GM21576 (cell line): ENCODE measurements at regions not wholly inside any gene's neighbourhood (a gene's known extent, or its start where the extent isn't known, plus 50 kb on each side); places are given as distances from the start of the nearest gene placed in this dataset.

Source experiments
- ATAC-seq: cut with Tn5 transposase; IDR thresholded peaks from one replicate; pipeline ENCODE4 v1.9.1; 2021; ENCODE audit warnings: mild to moderate bottlenecking, moderate library complexity; ENCODE audit not compliant: unreplicated experiment

DNA sequence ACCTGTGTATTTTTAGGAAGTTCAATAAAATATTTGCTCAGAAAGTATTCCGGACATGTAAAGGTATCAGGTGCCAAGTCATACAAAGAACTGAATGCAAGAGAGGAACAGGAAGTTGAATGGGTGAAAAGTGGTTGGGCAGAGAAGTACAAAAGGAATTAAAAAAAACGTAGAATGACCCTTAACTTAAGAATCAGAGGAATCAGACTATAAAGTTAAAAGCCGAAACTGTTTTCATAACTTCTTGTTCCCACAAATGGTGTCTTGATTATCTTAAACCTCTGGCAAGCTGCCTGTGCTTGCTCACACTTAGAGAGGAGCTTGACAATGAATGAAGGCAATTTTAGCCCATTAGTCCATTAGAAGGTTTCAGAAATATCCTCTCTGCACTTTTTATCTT lies 81.6 kb upstream of the HHIP start:
- ATAC-seq, result no peak

GRCh38 chr4:144565527-144566195 lies 80.3 kb upstream of the HHIP start:
- ATAC-seq, result no peak

DNA sequence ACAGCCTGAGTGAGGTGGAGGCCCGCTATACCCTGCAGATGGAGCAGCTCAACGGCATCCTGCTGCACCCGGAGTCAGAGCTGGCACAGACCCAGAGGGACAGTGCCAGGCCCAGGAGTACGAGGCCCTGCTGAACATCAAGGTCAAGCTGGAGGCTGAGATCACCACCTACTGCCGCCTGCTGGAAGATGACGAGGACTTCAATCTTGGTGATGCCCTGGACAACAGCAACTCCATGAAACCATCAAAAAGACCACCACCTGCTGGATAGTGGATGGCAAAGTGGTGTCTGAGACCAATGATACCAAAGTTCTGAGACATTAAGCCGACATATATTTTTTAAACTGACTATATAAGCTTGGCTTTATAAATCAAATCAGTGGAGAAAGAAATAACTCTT lies 73.3 kb upstream of the HHIP start:
- no peak for ATAC-seq

DNA sequence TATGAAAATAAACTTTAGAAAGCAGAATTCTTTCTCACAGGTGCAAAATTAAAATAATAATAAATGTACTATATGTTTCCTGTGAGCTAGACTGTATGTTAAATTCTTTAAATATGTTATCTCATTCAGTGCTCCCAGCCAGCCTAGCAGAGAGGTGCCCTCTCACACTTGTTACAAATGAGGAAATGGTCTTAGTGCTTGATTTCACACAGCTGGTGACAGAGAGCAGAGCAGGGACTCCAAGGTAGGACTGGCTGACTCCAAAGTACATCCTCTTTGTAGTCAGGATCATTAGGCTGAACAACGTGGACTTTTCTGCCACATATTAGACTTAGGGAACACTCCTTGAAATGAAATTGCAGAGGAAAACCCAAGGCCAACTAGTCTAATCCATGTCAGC lies 72.0 kb upstream of the HHIP start:
- peak; percentile 84 for ATAC-seq

DNA sequence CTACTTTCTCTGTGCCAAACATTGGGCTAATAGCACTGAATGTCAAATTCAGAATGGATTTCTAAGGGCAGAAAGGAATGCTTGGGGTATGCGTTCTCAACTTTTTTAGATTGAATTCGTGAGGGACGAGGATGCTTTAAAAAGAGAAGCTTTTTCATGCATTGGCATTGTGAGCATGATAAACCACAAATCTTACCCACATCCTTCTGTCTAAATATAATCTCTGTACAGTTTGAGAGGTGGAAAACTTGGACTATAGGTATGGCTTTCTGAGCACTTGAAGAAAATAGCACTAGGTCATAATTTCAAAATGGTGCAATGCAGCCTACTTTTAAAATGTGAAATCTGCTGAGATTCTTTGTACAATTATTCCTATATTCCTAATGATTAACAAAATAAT lies 71.4 kb upstream of the HHIP start:
- ATAC-seq, result no peak

GRCh38 chr4:144575181-144575580 lies 70.8 kb upstream of the HHIP start:
- ATAC-seq, result peak; percentile 60

- no peak for ATAC-seq
Measured at GRCh38 chr4:144578681-144579080, 67.3 kb upstream of the HHIP start.

DNA sequence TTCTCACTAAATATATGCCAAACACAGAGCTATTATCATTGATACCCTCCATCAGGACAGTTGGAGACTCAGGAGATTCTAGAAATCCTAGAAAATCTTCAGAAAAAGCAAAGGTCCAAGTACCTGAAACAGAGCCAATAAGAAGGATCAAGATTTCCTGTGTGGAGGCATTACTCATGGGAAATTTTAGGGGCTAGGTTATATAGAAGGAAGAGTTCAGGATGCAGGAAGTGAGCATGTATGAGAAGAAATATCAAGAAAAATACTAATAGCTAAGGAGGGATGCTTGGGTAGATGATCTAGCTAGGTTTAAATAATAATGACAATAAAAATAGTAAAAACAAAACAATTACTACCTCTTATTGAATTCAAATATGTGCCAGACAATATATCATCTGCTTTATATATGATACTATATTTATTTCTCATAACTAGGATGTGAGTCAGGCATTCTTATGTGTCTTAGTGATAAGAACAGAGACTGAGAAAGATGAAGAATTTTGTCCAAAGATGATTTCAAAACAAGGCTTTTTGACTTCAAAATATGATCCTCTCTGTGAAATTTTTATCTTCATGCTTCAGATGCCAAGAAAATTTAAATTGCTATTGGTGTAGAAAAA lies 66.4 kb upstream of the HHIP start:
- ATAC-seq, result no peak

DNA sequence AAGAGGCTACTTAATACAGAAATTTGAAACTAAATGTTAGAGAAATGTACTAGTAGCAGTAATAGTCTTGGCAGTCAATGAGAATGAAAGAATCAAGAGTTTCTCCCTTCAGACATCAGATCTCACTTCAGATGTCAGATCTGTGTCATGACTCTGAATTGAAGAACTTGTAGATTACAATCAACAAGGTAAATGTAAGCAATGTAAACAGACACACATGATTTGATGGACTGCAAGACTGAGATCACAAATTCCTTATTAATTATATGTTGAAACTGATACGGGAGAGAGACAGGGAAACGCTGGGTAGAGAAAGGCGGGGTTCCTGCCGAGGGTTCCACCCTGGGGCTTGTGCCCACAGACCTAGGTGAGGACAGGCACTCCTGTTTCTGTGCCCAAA lies 65.5 kb upstream of the HHIP start:
- ATAC-seq, result no peak

DNA sequence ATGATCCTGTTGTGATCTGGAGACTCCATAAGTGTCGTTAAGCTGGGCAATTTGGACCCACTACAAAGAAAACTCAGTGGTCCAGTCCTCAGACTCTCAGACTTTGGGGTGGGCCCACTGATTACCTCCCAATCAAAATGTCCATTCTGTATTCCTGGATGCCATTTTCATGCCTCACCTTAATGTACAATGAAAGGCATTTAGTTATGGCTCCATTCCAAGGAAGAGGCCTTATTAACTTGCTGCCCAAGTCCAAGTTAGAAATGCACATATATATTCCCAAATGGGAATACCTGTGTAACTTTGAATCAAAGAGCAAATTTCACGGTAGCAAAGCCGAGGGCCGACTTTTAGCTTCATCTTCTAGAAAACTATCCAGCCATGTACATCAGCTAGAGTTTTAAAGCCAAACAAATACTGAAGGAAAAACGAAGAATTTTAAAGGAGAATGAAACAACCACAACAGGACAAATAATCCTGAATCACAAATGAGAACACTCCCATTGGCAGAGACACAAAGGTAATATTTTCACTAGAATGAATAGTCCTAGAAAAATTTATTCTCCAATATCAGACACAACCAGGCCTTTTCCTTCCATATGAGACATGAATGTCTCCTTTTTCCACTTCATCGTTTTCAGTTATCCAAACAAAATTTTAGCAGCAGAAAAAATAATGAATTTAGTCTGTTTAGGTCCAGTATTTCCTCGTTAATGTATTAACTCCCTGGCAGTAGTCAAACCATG lies 63.7 kb upstream of the HHIP start:
- no peak for ATAC-seq

- no peak for ATAC-seq
Measured at GRCh38 chr4:144582975-144583374, 63.0 kb upstream of the HHIP start.

DNA sequence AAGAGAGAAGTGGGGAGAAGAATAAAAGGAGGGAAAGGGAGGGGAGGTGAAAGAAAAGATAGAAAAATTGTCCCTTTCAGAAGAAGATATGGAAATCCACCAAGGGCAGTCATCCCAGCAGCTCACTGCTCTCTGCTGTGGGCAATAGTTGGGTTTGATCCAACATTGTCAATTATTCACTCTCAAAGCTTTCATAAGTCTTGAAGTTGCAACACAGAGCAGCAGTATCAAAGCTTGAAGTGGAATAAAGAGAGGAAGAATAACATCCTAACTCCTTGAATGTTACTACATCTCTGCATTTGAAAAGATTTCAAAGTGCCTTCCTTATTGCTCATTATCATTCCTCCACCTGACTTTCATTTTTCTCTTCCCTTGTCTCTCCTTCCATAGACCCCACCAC lies 62.3 kb upstream of the HHIP start:
- ATAC-seq, result no peak

DNA sequence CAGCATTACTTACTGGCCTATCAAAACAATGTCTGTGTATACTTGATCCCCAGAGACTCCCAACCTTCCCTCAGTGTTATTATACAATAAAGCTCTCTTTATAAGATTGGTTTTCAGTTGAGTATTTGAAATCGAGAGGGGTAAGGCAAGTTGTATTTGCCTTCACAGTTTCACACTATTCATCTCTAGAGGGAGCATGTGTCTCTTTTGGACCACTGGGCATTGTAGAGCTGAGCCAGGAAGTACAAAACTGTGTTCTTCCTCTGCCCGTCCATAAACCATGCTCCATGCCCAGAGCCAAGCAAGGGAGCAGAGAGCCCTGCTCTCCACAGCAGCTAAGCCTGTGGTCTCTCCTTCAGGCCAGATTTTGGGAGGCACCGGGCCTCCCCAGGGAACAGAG lies 61.5 kb upstream of the HHIP start:
- no peak for ATAC-seq

DNA sequence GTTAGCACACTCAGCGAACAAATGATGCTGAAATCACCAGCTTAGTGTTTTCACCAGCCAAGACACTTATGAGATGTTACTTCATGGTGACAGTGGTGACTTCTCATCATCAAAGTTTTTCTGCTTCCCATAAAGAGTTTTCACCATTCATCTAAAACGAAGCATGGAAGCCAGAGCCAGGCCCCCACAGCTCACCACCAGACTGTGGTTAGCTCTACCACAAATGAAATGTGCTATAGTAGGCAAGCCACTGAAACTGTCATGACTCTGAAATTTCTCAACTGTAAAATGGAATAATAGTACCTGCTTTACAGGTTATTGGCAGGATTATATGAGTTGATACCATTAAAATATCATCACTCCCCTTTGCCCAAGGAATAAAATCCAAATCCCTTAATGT lies 56.4 kb upstream of the HHIP start:
- ATAC-seq, result no peak

DNA sequence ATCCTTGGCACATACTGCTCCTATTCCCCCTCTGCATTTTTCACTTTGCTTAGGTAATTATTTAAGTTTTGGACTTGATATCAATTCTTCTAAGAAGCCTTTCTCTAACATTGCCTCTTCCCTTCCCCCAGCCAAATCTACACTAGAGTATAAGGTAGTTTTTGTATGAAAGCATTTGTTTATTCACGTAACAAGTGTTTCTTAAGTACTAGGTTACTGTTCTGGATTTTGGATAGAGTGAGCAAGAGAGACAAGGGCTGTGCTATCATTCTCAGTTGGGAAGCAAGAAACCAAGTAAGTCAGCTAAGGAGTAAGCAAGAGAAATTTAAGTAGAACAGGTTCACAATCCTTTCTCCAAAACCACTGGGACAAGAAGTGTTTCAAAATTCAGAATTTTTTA lies 55.9 kb upstream of the HHIP start:
- no peak for ATAC-seq

DNA sequence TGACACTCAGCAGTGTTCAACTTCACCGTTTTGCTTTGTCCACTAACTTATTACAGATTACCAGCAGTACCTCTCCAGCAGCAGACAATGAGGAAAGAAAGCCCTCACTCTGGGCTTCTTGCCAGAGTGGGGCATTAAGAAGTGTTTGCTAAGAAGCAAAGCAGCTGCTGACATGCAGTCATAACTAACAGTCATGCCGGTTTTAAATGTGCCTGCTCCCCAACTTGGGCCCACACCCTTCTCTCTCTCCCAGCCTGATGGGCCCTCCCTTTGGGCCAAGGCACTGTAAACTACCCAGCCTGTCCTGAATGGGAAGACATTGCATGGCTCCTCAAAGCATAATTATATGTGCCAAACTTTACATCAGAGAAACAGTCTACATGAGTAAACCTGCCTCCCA lies 54.6 kb upstream of the HHIP start:
- no peak for ATAC-seq

DNA sequence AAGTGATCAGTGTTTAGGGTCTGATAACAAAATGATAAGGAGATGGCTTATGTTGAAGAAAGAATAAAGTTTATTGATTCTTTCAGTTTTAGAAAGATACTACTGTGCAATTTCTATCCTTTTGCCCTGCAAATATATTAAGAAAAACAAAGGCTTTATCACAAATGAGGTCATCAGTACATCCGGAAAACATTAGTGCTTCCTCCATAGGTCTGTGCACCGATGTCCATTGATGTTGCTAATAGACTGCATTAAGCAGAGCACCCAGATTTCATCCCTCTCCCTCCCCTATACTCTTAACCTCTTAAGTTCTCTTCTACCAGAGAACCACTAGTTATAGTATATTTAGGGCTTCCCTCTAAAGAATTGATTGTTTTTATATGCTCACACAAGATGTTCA lies 53.7 kb upstream of the HHIP start:
- ATAC-seq, result no peak

- ATAC-seq, result no peak
Measured at GRCh38 chr4:144594471-144594986, 51.4 kb upstream of the HHIP start.

GRCh38 chr4:144595681-144596080 lies 50.3 kb upstream of the HHIP start:
- no peak for ATAC-seq
